Smooth muscle cell (in vitro differentiated cells): ENCODE measurements at regions not wholly inside any gene's neighbourhood (a gene's known extent, or its start where the extent isn't known, plus 50 kb on each side); places are given as distances from the start of the nearest gene placed in this dataset.

Experiments used
- DNase-seq: peaks from one replicate; lab custom pipeline; 2025; ENCODE audit not compliant: unreplicated experiment; lab: John Stamatoyannopoulos, UW
- H2AFZ ChIP-seq: fragments of 200-600 bp; sonication (generic); 2 replicates; pipeline ENCODE4 v1.6.0; 2016; ENCODE audit warnings: antibody characterized with exemption, low read depth, mild to moderate bottlenecking
- H3F3A ChIP-seq: fragments of 200-600 bp; sonication (generic); 2 replicates; pipeline ENCODE4 v1.6.0; 2017; ENCODE audit warnings: antibody characterized with exemption, low read depth
- H3K27ac ChIP-seq: fragments of 200-600 bp; sonication (generic); 2 replicates; pipeline ENCODE4 v1.5.1; 2016; ENCODE audit warnings: low read depth, mild to moderate bottlenecking
- H3K27me3 ChIP-seq: fragments of 200-600 bp; sonication (generic); 2 replicates; pipeline ENCODE4 v1.6.1; 2016; ENCODE audit warnings: low read depth, mild to moderate bottlenecking
- H3K36me3 ChIP-seq: fragments of 200-600 bp; sonication (generic); 2 replicates; pipeline ENCODE4 v1.5.1; 2016; ENCODE audit warnings: low read depth
- H3K4me1 ChIP-seq: fragments of 200-600 bp; sonication (generic); 2 replicates; pipeline ENCODE4 v1.5.1; 2016; ENCODE audit warnings: low read depth
- H3K4me2 ChIP-seq: fragments of 200-600 bp; sonication (generic); 2 replicates; pipeline ENCODE4 v1.6.0; 2016; ENCODE audit warnings: mild to moderate bottlenecking
- H3K4me3 ChIP-seq: fragments of 200-600 bp; sonication (generic); 2 replicates; pipeline ENCODE4 v1.5.1; 2016; ENCODE audit warnings: mild to moderate bottlenecking
- H3K79me2 ChIP-seq: fragments of 200-600 bp; sonication (generic); 2 replicates; pipeline ENCODE4 v1.6.0; 2016; ENCODE audit warnings: low read depth, mild to moderate bottlenecking
- H3K9ac ChIP-seq: fragments of 200-600 bp; sonication (generic); 2 replicates; pipeline ENCODE4 v1.6.0; 2016; ENCODE audit warnings: low read depth
- H3K9me3 ChIP-seq: fragments of 200-600 bp; sonication (generic); replicated peaks from 2 replicates; pipeline ENCODE4 v1.5.1; 2016; ENCODE audit warnings: low read depth
- H4K20me1 ChIP-seq: fragments of 200-600 bp; sonication (generic); 2 replicates; pipeline ENCODE4 v1.6.0; 2016; ENCODE audit warnings: low read depth
- CTCF ChIP-seq: fragments of 200-600 bp; sonication (generic); IDR thresholded peaks from 2 replicates; pipeline ENCODE4 v1.5.1; 2017; ENCODE audit warnings: borderline replicate concordance, mild to moderate bottlenecking, antibody characterized with exemption; ENCODE audit not compliant: insufficient read depth, poor library complexity, severe bottlenecking
- WGBS: methylation state at CpG from one replicate; pipeline ENCODE4 v1.1.7; 2016; ENCODE audit warnings: low lambda C conversion rate; 5-methylcytosine and 5-hydroxymethylcytosine counted together

- Histone ChIP-seq H3K27ac (no peak overlapping the region), H3K4me1 (no peaks in the 10 kb centered on the region), H3K9me3 (no peaks in the 10 kb centered on the region), H2AFZ (no peak overlapping the region), H3K9ac (no peak overlapping the region), H3K4me2 (no peak overlapping the region), H3K27me3 (no peaks in the 10 kb centered on the region), H3K36me3 (no peaks in the 10 kb centered on the region), H3F3A (no peaks in the 10 kb centered on the region), H4K20me1 (no peaks in the 10 kb centered on the region), H3K79me2 (no peaks in the 10 kb centered on the region), H3K4me3 (no peak overlapping the region)
- WGBS = 93% methylated on average over 1 of the region's 1 CpG
- DNase-seq = no peak
- TF ChIP-seq CTCF = no peak
Observed at GRCh38 chr4:96986816-96987215, 1146.9 kb downstream of the PDHA2 start.

GRCh38 chr4:96991083-96991482 is 1151.2 kb downstream of the PDHA2 start:
- no peak overlapping the region for H3K4me2 ChIP-seq
- no peak overlapping the region for H3K4me3 ChIP-seq
- TF ChIP-seq CTCF = no peak
- H3K9me3 ChIP-seq = no peaks in the 10 kb centered on the region
- H4K20me1 ChIP-seq = no peaks in the 10 kb centered on the region
- no peaks in the 10 kb centered on the region for H3K4me1 ChIP-seq
- H3K27ac ChIP-seq = no peak overlapping the region
- H3K79me2 ChIP-seq = no peaks in the 10 kb centered on the region
- no peak overlapping the region for H2AFZ ChIP-seq
- H3K36me3 ChIP-seq = no peaks in the 10 kb centered on the region
- 83% methylated on average over 1 of the region's 1 CpG for WGBS
- no peak for DNase-seq
- no peak overlapping the region for H3K9ac ChIP-seq
- no peaks in the 10 kb centered on the region for H3F3A ChIP-seq
- H3K27me3 ChIP-seq = no peaks in the 10 kb centered on the region

- Histone ChIP-seq H2AFZ (no peak overlapping the region), H3K9ac (no peak overlapping the region), H3K4me1 (no peaks in the 10 kb centered on the region), H3K27me3 (no peaks in the 10 kb centered on the region), H3F3A (no peaks in the 10 kb centered on the region), H3K9me3 (no peaks in the 10 kb centered on the region), H3K79me2 (no peaks in the 10 kb centered on the region), H3K4me2 (no peak overlapping the region), H3K36me3 (no peaks in the 10 kb centered on the region), H3K27ac (no peak overlapping the region), H4K20me1 (no peaks in the 10 kb centered on the region), H3K4me3 (no peak overlapping the region)
- no peak for DNase-seq
- 92% methylated on average over 4 of the region's 4 CpGs for WGBS
- no peak for TF ChIP-seq CTCF
Observed at GRCh38 chr4:96992443-96992842, 1150.8 kb downstream of the STPG2 start.

GRCh38 chr4:96993560-96993959 is 1149.7 kb downstream of the STPG2 start:
- H2AFZ ChIP-seq = no peak overlapping the region
- H3K4me1 ChIP-seq = no peaks in the 10 kb centered on the region
- H3K4me2 ChIP-seq = no peak overlapping the region
- no peak overlapping the region for H3K27ac ChIP-seq
- H3K4me3 ChIP-seq = no peak overlapping the region
- no peaks in the 10 kb centered on the region for H3K36me3 ChIP-seq
- H3K27me3 ChIP-seq = no peaks in the 10 kb centered on the region
- WGBS = 77% methylated on average over 3 of the region's 3 CpGs
- H3F3A ChIP-seq = no peaks in the 10 kb centered on the region
- H3K79me2 ChIP-seq = no peaks in the 10 kb centered on the region
- H3K9ac ChIP-seq = no peak overlapping the region
- no peak for DNase-seq
- TF ChIP-seq CTCF = no peak
- no peaks in the 10 kb centered on the region for H4K20me1 ChIP-seq
- H3K9me3 ChIP-seq = no peaks in the 10 kb centered on the region
